NT2/D1 (cell line): ENCODE measurements at regions not wholly inside any gene's neighbourhood (a gene's known extent, or its start where the extent isn't known, plus 50 kb on each side); places are given as distances from the start of the nearest gene placed in this dataset.

Source experiments
- SUZ12 ChIP-seq: IDR thresholded peaks from 2 replicates; pipeline ENCODE4 v1.6.1; 2011; ENCODE audit not compliant: insufficient read length, insufficient read depth; ENCODE audit errors: extremely low read depth
- YY1 ChIP-seq: IDR thresholded peaks from 2 replicates; pipeline ENCODE4 v1.6.1; 2011; ENCODE audit not compliant: insufficient read length, insufficient read depth
- ZNF274 ChIP-seq: IDR thresholded peaks from 2 replicates; pipeline ENCODE4 v1.6.1; 2011; ENCODE audit warnings: mild to moderate bottlenecking, low read depth, low read length

DNA sequence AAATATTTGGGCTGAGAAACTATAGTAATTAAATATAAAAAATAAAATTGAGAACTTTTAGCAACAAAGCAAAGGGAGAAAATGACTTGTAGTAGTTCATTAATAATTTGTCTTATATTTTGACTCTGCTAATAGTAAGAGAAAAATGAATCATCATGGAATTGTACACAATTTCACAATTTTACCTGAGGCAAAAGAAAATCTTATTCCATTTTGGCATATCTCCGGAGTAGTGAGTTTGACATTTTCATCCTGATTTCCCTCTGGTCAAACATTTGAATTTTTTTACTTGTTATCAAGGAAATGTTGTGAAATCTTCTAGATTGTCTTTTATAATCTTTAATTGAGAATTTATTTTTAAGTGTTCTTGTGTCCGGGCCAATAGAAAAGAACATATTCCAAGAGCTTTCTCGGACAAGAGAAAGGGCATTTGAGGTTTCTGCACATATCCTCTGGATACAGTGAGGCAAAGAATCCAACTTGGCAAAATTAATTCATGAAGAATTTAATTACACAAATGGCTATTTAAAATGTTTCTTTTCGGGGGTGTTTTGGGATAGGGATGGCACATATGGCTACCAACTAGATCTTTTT, 89.3 kb upstream of the IGSF10 start:
- TF ChIP-seq SUZ12 (no peak), YY1 (no peak), ZNF274 (no peak)
